ENCODE measurements at regions not wholly inside any gene's neighbourhood (a gene's known extent, or its start where the extent isn't known, plus 50 kb on each side); places are given as distances from the start of the nearest gene placed in this dataset.
"Not testable (repeated sequence)": the region's sequence is repeated elsewhere in the genome, so short reads cannot be mapped to it uniquely, and the experiment has no call there.

GRCh38 chr4:62548108-62548524 is 1348.0 kb downstream of the ADGRL3 start:
- DNase-seq (ENCODE audit: low read depth): no peak

- DNase-seq (ENCODE audit: low read depth): no peak
Measured at GRCh38 chr4:62544428-62544827, 1344.3 kb downstream of the ADGRL3 start.

GRCh38 chr4:62543002-62543401 is 1342.9 kb downstream of the ADGRL3 start:
- no peak for DNase-seq (ENCODE audit: low read depth)

- DNase-seq (ENCODE audit: low read depth): no peak
Measured at GRCh38 chr4:62533573-62533972, 1333.4 kb downstream of the ADGRL3 start.

GRCh38 chr4:62531731-62532130 is 1331.6 kb downstream of the ADGRL3 start:
- no peak for DNase-seq (ENCODE audit: low read depth)

GRCh38 chr4:62531264-62531663 is 1331.1 kb downstream of the ADGRL3 start:
- no peak for DNase-seq (ENCODE audit: low read depth)

GRCh38 chr4:62528874-62529273 is 1328.7 kb downstream of the ADGRL3 start:
- DNase-seq (ENCODE audit: low read depth): no peak

- DNase-seq (ENCODE audit: low read depth): no peak
Measured at GRCh38 chr4:62526671-62527070, 1326.5 kb downstream of the ADGRL3 start.

- DNase-seq (ENCODE audit: low read depth): no peak
Measured at GRCh38 chr4:62523256-62523655, 1323.1 kb downstream of the ADGRL3 start.

- no peak for DNase-seq (ENCODE audit: low read depth)
Measured at GRCh38 chr4:62522273-62522672, 1322.1 kb downstream of the ADGRL3 start.

GRCh38 chr4:62517716-62518115 is 1317.6 kb downstream of the ADGRL3 start:
- DNase-seq (ENCODE audit: low read depth): no peak

GRCh38 chr4:62513306-62513705 is 1313.2 kb downstream of the ADGRL3 start:
- no peak for DNase-seq (ENCODE audit: low read depth)

GRCh38 chr4:62512271-62512670 is 1312.1 kb downstream of the ADGRL3 start:
- no peak for DNase-seq (ENCODE audit: low read depth)

- DNase-seq (ENCODE audit: low read depth): no peak
Measured at GRCh38 chr4:62510228-62510627, 1310.1 kb downstream of the ADGRL3 start.

GRCh38 chr4:62500296-62500695 is 1300.2 kb downstream of the ADGRL3 start:
- DNase-seq (ENCODE audit: low read depth): no peak

GRCh38 chr4:62495032-62495431 is 1294.9 kb downstream of the ADGRL3 start:
- DNase-seq (ENCODE audit: low read depth): no peak

- not testable (repeated sequence) for DNase-seq (ENCODE audit: low read depth)
Measured at GRCh38 chr4:62491756-62492155, 1291.6 kb downstream of the ADGRL3 start.

- DNase-seq (ENCODE audit: low read depth): no peak
Measured at GRCh38 chr4:62490635-62491034, 1290.5 kb downstream of the ADGRL3 start.

GRCh38 chr4:62487016-62487415 is 1286.9 kb downstream of the ADGRL3 start:
- DNase-seq (ENCODE audit: low read depth): no peak

GRCh38 chr4:62484357-62484756 is 1284.2 kb downstream of the ADGRL3 start:
- no peak for DNase-seq (ENCODE audit: low read depth)

- no peak for DNase-seq (ENCODE audit: low read depth)
Measured at GRCh38 chr4:62482355-62482754, 1282.2 kb downstream of the ADGRL3 start.

- DNase-seq (ENCODE audit: low read depth): no peak
Measured at GRCh38 chr4:62475596-62475995, 1275.5 kb downstream of the ADGRL3 start.

- DNase-seq (ENCODE audit: low read depth): no peak
Measured at GRCh38 chr4:62474802-62475201, 1274.7 kb downstream of the ADGRL3 start.

GRCh38 chr4:62471021-62471420 is 1270.9 kb downstream of the ADGRL3 start:
- no peak for DNase-seq (ENCODE audit: low read depth)
